ENCODE measurements at regions not wholly inside any gene's neighbourhood (a gene's known extent, or its start where the extent isn't known, plus 50 kb on each side); places are given as distances from the start of the nearest gene placed in this dataset.

DNA sequence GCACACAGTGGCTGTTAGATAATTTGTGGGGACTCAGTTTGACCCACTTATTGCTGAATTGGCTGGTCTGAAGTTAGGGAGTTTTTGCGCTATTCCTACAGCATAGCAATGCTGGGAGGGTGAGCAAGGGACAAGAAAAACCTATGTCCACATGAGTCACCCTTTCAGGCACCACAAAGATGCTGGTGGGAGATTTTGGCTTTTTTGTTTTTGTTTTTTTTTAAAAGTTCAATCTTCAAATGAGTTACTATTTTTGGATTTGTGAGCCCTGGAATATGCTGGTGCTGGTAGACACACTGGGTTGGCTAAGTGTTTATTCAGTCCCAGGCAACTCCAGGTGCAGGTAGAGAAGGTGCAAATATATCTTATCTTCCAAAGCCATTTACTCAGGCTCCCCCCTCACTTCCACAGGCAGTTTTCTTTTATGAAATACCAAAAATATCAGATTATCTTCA is 143.4 kb downstream of the BTG1 start:
- Mint-ChIP-seq H3K27ac (no peak overlapping the region; the same call in 1 of the 2 replicates), H3K4me3 (no peak overlapping the region), H3K27me3 (ENCODE audit: insufficient read depth) (no peaks in the 10 kb centered on the region; the same call in 1 of the 2 replicates), H3K9me3 (no peaks in the 10 kb centered on the region; the same call in 1 of the 2 replicates), H3K4me1 (ENCODE audit: low read depth) (peaks cover 11% of the 10 kb centered on the region; the same call in 1 of the 2 replicates), H3K36me3 (ENCODE audit: low read depth) (no peaks in the 10 kb centered on the region)
- TF ChIP-seq, protein P1, sequence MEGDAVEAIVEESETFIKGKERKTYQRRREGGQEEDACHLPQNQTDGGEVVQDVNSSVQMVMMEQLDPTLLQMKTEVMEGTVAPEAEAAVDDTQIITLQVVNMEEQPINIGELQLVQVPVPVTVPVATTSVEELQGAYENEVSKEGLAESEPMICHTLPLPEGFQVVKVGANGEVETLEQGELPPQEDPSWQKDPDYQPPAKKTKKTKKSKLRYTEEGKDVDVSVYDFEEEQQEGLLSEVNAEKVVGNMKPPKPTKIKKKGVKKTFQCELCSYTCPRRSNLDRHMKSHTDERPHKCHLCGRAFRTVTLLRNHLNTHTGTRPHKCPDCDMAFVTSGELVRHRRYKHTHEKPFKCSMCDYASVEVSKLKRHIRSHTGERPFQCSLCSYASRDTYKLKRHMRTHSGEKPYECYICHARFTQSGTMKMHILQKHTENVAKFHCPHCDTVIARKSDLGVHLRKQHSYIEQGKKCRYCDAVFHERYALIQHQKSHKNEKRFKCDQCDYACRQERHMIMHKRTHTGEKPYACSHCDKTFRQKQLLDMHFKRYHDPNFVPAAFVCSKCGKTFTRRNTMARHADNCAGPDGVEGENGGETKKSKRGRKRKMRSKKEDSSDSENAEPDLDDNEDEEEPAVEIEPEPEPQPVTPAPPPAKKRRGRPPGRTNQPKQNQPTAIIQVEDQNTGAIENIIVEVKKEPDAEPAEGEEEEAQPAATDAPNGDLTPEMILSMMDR (IDR thresholded peaks at IDR 0.05) = no peak
- no peak for DNase-seq

DNA sequence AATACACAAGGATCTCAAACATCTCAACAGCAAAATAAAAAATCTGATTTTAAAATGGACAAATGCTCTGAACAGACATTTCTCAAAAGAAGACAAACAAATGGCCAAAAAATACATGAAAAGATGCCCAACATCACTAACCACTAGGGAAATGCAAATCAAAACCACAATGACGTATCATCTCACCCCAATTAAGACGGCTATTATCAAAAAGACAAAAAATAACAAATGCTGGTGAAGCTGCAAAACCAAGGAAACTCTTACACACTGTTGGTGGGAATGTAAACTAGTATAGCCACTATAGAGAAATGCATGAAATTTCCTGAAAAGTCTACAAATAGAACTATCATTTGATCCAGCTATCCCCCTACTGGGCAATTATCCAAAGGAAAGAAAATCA is 145.0 kb downstream of the BTG1 start:
- Mint-ChIP-seq H3K4me1 (ENCODE audit: low read depth) (peaks cover 11% of the 10 kb centered on the region; the same call in 1 of the 2 replicates), H3K36me3 (ENCODE audit: low read depth) (no peaks in the 10 kb centered on the region), H3K27ac (no peak overlapping the region), H3K27me3 (ENCODE audit: insufficient read depth) (no peaks in the 10 kb centered on the region; the same call in 1 of the 2 replicates), H3K9me3 (no peaks in the 10 kb centered on the region; the same call in 1 of the 2 replicates), H3K4me3 (no peak overlapping the region)
- no peak for DNase-seq
- TF ChIP-seq, protein P1 (IDR thresholded peaks at IDR 0.05) = no peak

DNA sequence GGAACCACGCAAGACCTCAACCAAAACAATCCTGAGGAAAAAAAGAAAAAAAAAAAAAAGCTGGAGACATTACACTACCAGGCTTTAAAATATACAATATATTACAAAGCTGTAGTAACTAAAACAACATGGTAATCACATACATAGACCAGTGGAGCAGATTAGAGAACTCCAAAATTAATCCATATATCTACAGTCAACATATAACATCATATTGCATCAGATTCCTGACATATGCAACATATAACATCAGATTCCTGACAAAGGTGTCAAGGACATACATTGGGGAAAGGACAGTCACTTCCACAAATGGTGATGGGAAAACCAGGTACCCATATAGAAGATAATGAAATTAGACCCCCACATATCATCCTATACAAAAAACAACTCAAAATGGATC is 145.8 kb downstream of the BTG1 start:
- H3K9me3 Mint-ChIP-seq = no peaks in the 10 kb centered on the region; the same call in 1 of the 2 replicates
- no peak for DNase-seq
- no peak overlapping the region for H3K4me3 Mint-ChIP-seq
- peaks cover 11% of the 10 kb centered on the region; the same call in 1 of the 2 replicates for H3K4me1 Mint-ChIP-seq (ENCODE audit: low read depth)
- no peak overlapping the region for H3K27ac Mint-ChIP-seq
- H3K36me3 Mint-ChIP-seq (ENCODE audit: low read depth) = no peaks in the 10 kb centered on the region
- no peaks in the 10 kb centered on the region; the same call in 1 of the 2 replicates for H3K27me3 Mint-ChIP-seq (ENCODE audit: insufficient read depth)
- TF ChIP-seq, protein P1 (IDR thresholded peaks at IDR 0.05) = no peak

DNA sequence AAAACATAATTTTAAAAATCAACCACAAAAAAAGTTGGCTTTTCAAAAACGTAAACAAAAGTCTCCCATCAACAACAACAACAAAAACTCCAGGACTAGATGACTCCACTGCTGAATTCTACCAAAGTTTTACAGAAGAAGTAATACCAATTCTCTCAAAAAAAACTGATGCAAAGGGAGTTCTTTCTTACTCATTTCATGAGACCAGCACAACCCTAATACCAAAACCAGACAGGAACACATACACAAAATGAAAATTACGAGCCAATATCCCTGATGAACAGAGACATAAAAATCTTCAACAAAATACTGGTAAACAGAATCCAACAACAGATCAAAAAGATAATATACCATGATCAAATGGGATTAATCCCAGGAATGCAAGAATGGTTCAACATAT is 147.3 kb downstream of the BTG1 start:
- TF ChIP-seq, protein P1 (IDR thresholded peaks at IDR 0.05) = no peak
- no peak for DNase-seq
- Mint-ChIP-seq H3K9me3 (no peaks in the 10 kb centered on the region; the same call in 1 of the 2 replicates), H3K36me3 (ENCODE audit: low read depth) (no peaks in the 10 kb centered on the region), H3K27ac (no peak overlapping the region), H3K4me1 (ENCODE audit: low read depth) (peaks cover 11% of the 10 kb centered on the region; the same call in 1 of the 2 replicates), H3K4me3 (no peak overlapping the region), H3K27me3 (ENCODE audit: insufficient read depth) (no peaks in the 10 kb centered on the region; the same call in 1 of the 2 replicates)

DNA sequence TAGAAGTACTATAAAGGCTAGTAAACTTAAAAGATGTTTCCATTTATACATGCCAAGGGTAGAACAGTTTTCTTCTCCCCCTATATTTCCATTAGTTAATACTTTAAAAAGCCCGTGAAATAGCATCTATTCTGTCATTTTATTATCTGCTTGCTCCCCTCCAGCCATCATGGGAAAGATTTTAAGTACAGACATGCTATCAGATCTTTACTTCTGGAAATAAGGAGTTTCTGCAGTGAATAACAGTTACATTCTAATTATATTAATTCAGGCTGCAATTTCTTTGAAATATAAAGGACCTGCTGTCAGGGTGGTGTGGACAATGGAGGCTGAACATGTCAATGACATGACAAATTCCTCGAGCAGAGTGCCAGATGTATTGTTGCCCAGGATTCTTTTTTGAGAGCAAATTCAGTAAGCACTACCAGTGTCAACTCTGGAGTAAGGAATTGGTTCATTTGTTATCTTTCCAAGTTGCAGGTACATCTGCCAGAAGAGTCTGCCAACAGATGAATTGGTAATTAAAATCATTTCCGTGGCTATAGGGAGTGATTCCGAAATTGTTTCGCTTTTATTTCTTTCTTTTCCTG is 151.3 kb downstream of the BTG1 start:
- Mint-ChIP-seq H3K4me3 (no peak overlapping the region), H3K27me3 (ENCODE audit: insufficient read depth) (no peaks in the 10 kb centered on the region), H3K9me3 (no peaks in the 10 kb centered on the region; the same call in 1 of the 2 replicates), H3K4me1 (ENCODE audit: low read depth) (peaks cover 26% of the 10 kb centered on the region), H3K36me3 (ENCODE audit: low read depth) (no peaks in the 10 kb centered on the region), H3K27ac (no peak overlapping the region)
- no peak for DNase-seq
- TF ChIP-seq, protein P1 (IDR thresholded peaks at IDR 0.05) = no peak

Measured in HFFc6 (cell line).